ENCODE measurements at regions not wholly inside any gene's neighbourhood (a gene's known extent, or its start where the extent isn't known, plus 50 kb on each side); places are given as distances from the start of the nearest gene placed in this dataset.

GRCh38 chr9:75448281-75448680, 360.0 kb downstream of the OSTF1 start:
- TF ChIP-seq CTCF (IDR thresholded peaks at IDR 0.05; ENCODE audit: extremely low read depth, missing control alignments), result no peak
- no peak for DNase-seq (ENCODE audit: low spot score)

- no peak for DNase-seq (ENCODE audit: low spot score)
- no peak for TF ChIP-seq CTCF (IDR thresholded peaks at IDR 0.05; ENCODE audit: extremely low read depth, missing control alignments)
These were observed 360.6 kb downstream of the OSTF1 start for GRCh38 chr9:75448955-75449354.

DNA sequence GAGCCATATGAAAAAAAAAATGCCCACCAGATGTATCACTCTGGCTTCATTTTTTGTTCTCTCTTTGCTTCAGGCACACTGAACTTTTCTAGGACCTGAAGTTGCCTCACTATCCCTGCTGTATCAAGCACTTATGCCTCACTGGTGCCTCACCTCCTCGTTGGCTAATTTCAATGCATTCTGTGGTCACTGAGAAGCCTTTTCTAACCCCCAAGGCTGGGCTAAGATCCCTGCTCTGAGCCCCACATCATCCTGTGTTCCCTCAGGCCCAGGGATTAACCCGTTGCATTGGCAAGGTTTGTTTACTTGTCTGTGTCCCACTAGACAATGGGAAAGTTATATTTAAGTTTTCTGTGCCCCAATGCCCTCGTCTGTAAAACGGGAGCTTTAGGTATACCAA, 362.7 kb downstream of the OSTF1 start:
- DNase-seq (ENCODE audit: low spot score), result no peak
- TF ChIP-seq CTCF (IDR thresholded peaks at IDR 0.05; ENCODE audit: extremely low read depth, missing control alignments), result no peak

GRCh38 chr9:75451505-75451904, 363.2 kb downstream of the OSTF1 start:
- DNase-seq (ENCODE audit: low spot score), result no peak
- TF ChIP-seq CTCF (IDR thresholded peaks at IDR 0.05; ENCODE audit: extremely low read depth, missing control alignments), result no peak

DNA sequence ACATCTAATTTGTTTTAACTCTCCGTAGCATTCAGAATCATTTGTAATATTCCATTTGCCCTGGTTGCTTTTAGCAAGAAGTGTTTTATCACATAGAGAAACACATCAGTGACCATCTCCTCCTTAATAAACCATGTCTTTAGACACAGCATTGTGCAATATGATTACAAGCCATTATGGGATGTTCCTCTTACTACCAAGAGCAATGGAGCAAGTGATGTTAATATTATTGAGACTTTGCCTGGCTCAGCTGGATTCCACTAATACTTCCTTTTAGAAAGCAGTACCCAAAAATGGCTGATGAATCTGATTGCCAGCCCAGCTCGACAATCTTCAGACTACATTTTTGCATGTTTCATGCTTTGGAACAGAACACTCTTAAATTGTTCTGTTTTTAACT, 364.2 kb downstream of the OSTF1 start:
- no peak for TF ChIP-seq CTCF (IDR thresholded peaks at IDR 0.05; ENCODE audit: extremely low read depth, missing control alignments)
- no peak for DNase-seq (ENCODE audit: low spot score)

- no peak for DNase-seq (ENCODE audit: low spot score)
- TF ChIP-seq CTCF (IDR thresholded peaks at IDR 0.05; ENCODE audit: extremely low read depth, missing control alignments), result no peak
These were observed 365.7 kb downstream of the OSTF1 start for GRCh38 chr9:75454043-75454442.

- DNase-seq (ENCODE audit: low spot score), result no peak
- TF ChIP-seq CTCF (IDR thresholded peaks at IDR 0.05; ENCODE audit: extremely low read depth, missing control alignments), result no peak
These were observed 366.6 kb downstream of the OSTF1 start for GRCh38 chr9:75454891-75455290.

Data from GM20000 (cell line).